KMS-11 (cell line): ENCODE measurements at regions not wholly inside any gene's neighbourhood (a gene's known extent, or its start where the extent isn't known, plus 50 kb on each side); places are given as distances from the start of the nearest gene placed in this dataset.

Experiments
- H2AFZ ChIP-seq: fragments of 200-600 bp; sonication (generic); 2 replicates; pipeline ENCODE4 v1.6.1; 2016; ENCODE audit warnings: antibody characterized with exemption, mixed run types, low read depth
- H3K27ac ChIP-seq: fragments of 200-600 bp; sonication (generic); 2 replicates; pipeline ENCODE4 v1.6.1; 2016; ENCODE audit warnings: mild to moderate bottlenecking, mixed run types
- H3K27me3 ChIP-seq: fragments of 200-600 bp; sonication (generic); 2 replicates; pipeline ENCODE4 v1.6.1; 2017; ENCODE audit warnings: mild to moderate bottlenecking, low read depth, mixed run types, moderate library complexity; ENCODE audit not compliant: insufficient read depth
- H3K36me3 ChIP-seq: fragments of 200-600 bp; sonication (generic); 2 replicates; pipeline ENCODE4 v1.6.1; 2017; ENCODE audit warnings: mild to moderate bottlenecking, mixed run types; ENCODE audit not compliant: insufficient read depth
- H3K4me1 ChIP-seq: fragments of 200-600 bp; sonication (generic); 2 replicates; pipeline ENCODE4 v1.6.1; 2016; ENCODE audit warnings: mild to moderate bottlenecking, low read depth, mixed run types; ENCODE audit not compliant: poor library complexity, severe bottlenecking
- H3K4me2 ChIP-seq: fragments of 200-600 bp; sonication (generic); 2 replicates; pipeline ENCODE4 v1.7.0; 2016; ENCODE audit warnings: mild to moderate bottlenecking, mixed run types
- H3K4me3 ChIP-seq: fragments of 200-600 bp; sonication (generic); IDR thresholded peaks from 2 replicates; pipeline ENCODE4 v1.6.1; 2017; ENCODE audit warnings: low read depth, low read length, mixed read lengths; ENCODE audit not compliant: insufficient read depth
- H3K79me2 ChIP-seq: fragments of 200-600 bp; sonication (generic); 2 replicates; pipeline ENCODE4 v1.6.1; 2016; ENCODE audit warnings: low read depth, mixed run types; ENCODE audit not compliant: insufficient read depth
- H3K9ac ChIP-seq: fragments of 200-600 bp; sonication (generic); 2 replicates; pipeline ENCODE4 v1.6.1; 2016; ENCODE audit warnings: mild to moderate bottlenecking, mixed run types
- H4K20me1 ChIP-seq: fragments of 200-600 bp; sonication (generic); 2 replicates; pipeline ENCODE4 v1.6.1; 2016; ENCODE audit warnings: mild to moderate bottlenecking, mixed run types; ENCODE audit not compliant: insufficient read depth
- TF ChIP-seq, protein P1 (sequence below): fragments of 200-600 bp; sonication (generic); conservative IDR thresholded peaks from 2 replicates; pipeline ENCODE4 v1.6.1; 2017; ENCODE audit warnings: low read depth, mild to moderate bottlenecking, antibody characterized with exemption, low read length, moderate library complexity, mixed read lengths

- TF ChIP-seq, protein P1, sequence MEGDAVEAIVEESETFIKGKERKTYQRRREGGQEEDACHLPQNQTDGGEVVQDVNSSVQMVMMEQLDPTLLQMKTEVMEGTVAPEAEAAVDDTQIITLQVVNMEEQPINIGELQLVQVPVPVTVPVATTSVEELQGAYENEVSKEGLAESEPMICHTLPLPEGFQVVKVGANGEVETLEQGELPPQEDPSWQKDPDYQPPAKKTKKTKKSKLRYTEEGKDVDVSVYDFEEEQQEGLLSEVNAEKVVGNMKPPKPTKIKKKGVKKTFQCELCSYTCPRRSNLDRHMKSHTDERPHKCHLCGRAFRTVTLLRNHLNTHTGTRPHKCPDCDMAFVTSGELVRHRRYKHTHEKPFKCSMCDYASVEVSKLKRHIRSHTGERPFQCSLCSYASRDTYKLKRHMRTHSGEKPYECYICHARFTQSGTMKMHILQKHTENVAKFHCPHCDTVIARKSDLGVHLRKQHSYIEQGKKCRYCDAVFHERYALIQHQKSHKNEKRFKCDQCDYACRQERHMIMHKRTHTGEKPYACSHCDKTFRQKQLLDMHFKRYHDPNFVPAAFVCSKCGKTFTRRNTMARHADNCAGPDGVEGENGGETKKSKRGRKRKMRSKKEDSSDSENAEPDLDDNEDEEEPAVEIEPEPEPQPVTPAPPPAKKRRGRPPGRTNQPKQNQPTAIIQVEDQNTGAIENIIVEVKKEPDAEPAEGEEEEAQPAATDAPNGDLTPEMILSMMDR, result no peak
- Histone ChIP-seq H4K20me1 (no peaks in the 10 kb centered on the region), H3K9ac (no peak overlapping the region), H3K27ac (no peak overlapping the region), H3K79me2 (no peaks in the 10 kb centered on the region), H3K4me3 (no peak overlapping the region), H3K27me3 (no peaks in the 10 kb centered on the region; the same call in 1 of the 2 replicates), H3K4me2 (no peak overlapping the region), H2AFZ (no peak overlapping the region), H3K36me3 (no peaks in the 10 kb centered on the region), H3K4me1 (no peaks in the 10 kb centered on the region)
Measured at GRCh38 chr22:44599084-44599483, 101.1 kb upstream of the RTL6 start.

GRCh38 chr22:44597616-44598015 lies 99.6 kb upstream of the RTL6 start:
- Histone ChIP-seq H3K9ac (no peak overlapping the region), H3K79me2 (no peaks in the 10 kb centered on the region), H2AFZ (no peak overlapping the region), H3K36me3 (no peaks in the 10 kb centered on the region), H4K20me1 (no peaks in the 10 kb centered on the region), H3K27me3 (no peaks in the 10 kb centered on the region; the same call in 1 of the 2 replicates), H3K27ac (no peak overlapping the region), H3K4me2 (no peak overlapping the region), H3K4me1 (no peaks in the 10 kb centered on the region), H3K4me3 (no peak overlapping the region)
- TF ChIP-seq, protein P1, result no peak

DNA sequence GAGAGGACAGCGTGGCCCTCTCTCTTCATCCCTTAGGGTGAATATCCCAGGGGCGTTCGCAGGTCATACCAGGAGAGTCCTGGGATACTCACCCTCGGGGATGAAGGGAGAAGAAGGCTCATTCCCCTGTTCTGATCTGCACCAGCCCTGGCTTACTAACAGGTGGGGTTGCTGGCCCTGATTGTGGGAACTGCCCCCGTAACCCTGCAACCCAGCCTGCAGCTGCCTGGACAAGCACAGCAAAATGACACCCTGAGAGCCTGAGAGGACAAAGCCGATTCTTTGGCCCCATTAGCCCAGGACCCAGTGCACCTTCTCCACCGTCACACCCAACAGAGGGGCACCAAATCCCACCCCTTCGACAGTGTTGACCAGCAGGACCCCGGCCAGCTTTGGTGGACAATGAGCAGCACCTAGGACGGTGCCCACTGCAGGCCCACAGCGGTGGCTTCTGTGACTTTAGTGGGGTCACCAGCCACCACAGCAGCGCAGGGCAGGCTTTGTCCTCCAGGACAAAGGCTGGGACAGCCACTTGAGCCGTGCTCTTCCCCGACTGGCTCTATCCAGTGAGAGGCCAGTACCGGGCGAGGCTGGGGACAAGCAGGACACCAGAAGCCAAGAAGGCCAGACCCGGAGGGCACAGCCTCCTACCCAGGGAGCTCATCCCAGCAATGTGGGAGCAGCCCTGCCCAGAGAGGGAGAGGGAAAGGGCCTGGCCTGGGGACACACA lies 98.5 kb upstream of the RTL6 start:
- Histone ChIP-seq H3K79me2 (no peaks in the 10 kb centered on the region), H3K9ac (no peak overlapping the region), H3K27ac (no peak overlapping the region), H4K20me1 (no peaks in the 10 kb centered on the region), H3K36me3 (no peaks in the 10 kb centered on the region), H3K4me1 (no peaks in the 10 kb centered on the region), H3K4me2 (no peak overlapping the region), H3K27me3 (no peaks in the 10 kb centered on the region; the same call in 1 of the 2 replicates), H2AFZ (no peak overlapping the region), H3K4me3 (no peak overlapping the region)
- TF ChIP-seq, protein P1, result no peak

GRCh38 chr22:44595841-44596341 lies 97.9 kb upstream of the RTL6 start:
- Histone ChIP-seq H3K79me2 (no peaks in the 10 kb centered on the region), H3K4me2 (no peak overlapping the region), H2AFZ (no peak overlapping the region), H3K27ac (no peak overlapping the region), H4K20me1 (no peaks in the 10 kb centered on the region), H3K36me3 (no peaks in the 10 kb centered on the region), H3K9ac (no peak overlapping the region), H3K4me1 (no peaks in the 10 kb centered on the region), H3K27me3 (no peaks in the 10 kb centered on the region; the same call in 1 of the 2 replicates), H3K4me3 (no peak overlapping the region)
- TF ChIP-seq, protein P1, result no peak
